Thyroid gland (tissue), 4 donors: ENCODE measurements at regions not wholly inside any gene's neighbourhood (a gene's known extent, or its start where the extent isn't known, plus 50 kb on each side); places are given as distances from the start of the nearest gene placed in this dataset.

Experiments
- POLR2A ChIP-seq, 2 donors: fragments of 450-650 bp; IDR thresholded peaks; one replicate each; pipeline ENCODE4 v1.6.1; 2017; ENCODE audit warnings: antibody characterized with exemption in 2 of 2, mild to moderate bottlenecking in 2 of 2, moderate library complexity in 1 of 2
- TF ChIP-seq, protein P1 (sequence below), 6 experiments: fragments of 200-600 bp in 3 of 6; fragments of 450-650 bp in 3 of 6; sonication (generic) in 3 of 6; IDR thresholded peaks; one replicate each; pipeline ENCODE4 v1.5.1; 2016 to 2019; ENCODE audit warnings: antibody characterized with exemption in 6 of 6, mild to moderate bottlenecking in 2 of 6, inconsistent platforms in 1 of 6, moderate library complexity in 1 of 6

- TF ChIP-seq, protein P1, sequence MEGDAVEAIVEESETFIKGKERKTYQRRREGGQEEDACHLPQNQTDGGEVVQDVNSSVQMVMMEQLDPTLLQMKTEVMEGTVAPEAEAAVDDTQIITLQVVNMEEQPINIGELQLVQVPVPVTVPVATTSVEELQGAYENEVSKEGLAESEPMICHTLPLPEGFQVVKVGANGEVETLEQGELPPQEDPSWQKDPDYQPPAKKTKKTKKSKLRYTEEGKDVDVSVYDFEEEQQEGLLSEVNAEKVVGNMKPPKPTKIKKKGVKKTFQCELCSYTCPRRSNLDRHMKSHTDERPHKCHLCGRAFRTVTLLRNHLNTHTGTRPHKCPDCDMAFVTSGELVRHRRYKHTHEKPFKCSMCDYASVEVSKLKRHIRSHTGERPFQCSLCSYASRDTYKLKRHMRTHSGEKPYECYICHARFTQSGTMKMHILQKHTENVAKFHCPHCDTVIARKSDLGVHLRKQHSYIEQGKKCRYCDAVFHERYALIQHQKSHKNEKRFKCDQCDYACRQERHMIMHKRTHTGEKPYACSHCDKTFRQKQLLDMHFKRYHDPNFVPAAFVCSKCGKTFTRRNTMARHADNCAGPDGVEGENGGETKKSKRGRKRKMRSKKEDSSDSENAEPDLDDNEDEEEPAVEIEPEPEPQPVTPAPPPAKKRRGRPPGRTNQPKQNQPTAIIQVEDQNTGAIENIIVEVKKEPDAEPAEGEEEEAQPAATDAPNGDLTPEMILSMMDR (IDR thresholded peaks at IDR 0.05): no peak
- TF ChIP-seq POLR2A (IDR thresholded peaks at IDR 0.05): no peak
Observed at GRCh38 chr2:163395602-163396001, 340.2 kb downstream of the FIGN start.
